ENCODE measurements at regions not wholly inside any gene's neighbourhood (a gene's known extent, or its start where the extent isn't known, plus 50 kb on each side); places are given as distances from the start of the nearest gene placed in this dataset.

- no peak for TF ChIP-seq REST (IDR thresholded peaks at IDR 0.05; ENCODE audit: insufficient read depth in 1 of 2, low read depth in 2 of 2, low read length in 2 of 2)
- no peak for TF ChIP-seq POLR2AphosphoS5 (IDR thresholded peaks at IDR 0.05; ENCODE audit: low read depth, low read length)
- no peak for TF ChIP-seq TAF1 (IDR thresholded peaks at IDR 0.05; ENCODE audit: borderline replicate concordance, insufficient read depth, low read length)
Measured at GRCh38 chr2:8574196-8575037, 107.4 kb upstream of the ID2 start.
